ENCODE measurements at regions not wholly inside any gene's neighbourhood (a gene's known extent, or its start where the extent isn't known, plus 50 kb on each side); places are given as distances from the start of the nearest gene placed in this dataset.

- Histone ChIP-seq H3K4me3 (ENCODE audit: low read depth, low read length) (no peak overlapping the region), H3K27me3 (ENCODE audit: insufficient read depth, low read depth, severe bottlenecking) (no peaks in the 10 kb centered on the region), H3K27ac (no peak overlapping the region), H3K9me3 (ENCODE audit: severe bottlenecking) (no peaks in the 10 kb centered on the region), H3K36me3 (no peaks in the 10 kb centered on the region)
- no peak for DNase-seq
- TF ChIP-seq, protein P1, sequence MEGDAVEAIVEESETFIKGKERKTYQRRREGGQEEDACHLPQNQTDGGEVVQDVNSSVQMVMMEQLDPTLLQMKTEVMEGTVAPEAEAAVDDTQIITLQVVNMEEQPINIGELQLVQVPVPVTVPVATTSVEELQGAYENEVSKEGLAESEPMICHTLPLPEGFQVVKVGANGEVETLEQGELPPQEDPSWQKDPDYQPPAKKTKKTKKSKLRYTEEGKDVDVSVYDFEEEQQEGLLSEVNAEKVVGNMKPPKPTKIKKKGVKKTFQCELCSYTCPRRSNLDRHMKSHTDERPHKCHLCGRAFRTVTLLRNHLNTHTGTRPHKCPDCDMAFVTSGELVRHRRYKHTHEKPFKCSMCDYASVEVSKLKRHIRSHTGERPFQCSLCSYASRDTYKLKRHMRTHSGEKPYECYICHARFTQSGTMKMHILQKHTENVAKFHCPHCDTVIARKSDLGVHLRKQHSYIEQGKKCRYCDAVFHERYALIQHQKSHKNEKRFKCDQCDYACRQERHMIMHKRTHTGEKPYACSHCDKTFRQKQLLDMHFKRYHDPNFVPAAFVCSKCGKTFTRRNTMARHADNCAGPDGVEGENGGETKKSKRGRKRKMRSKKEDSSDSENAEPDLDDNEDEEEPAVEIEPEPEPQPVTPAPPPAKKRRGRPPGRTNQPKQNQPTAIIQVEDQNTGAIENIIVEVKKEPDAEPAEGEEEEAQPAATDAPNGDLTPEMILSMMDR (IDR thresholded peaks at IDR 0.05; ENCODE audit: low read depth, low read length): no peak
Observed at GRCh38 chr2:144230033-144230432, 289.9 kb downstream of the ZEB2 start.

DNA sequence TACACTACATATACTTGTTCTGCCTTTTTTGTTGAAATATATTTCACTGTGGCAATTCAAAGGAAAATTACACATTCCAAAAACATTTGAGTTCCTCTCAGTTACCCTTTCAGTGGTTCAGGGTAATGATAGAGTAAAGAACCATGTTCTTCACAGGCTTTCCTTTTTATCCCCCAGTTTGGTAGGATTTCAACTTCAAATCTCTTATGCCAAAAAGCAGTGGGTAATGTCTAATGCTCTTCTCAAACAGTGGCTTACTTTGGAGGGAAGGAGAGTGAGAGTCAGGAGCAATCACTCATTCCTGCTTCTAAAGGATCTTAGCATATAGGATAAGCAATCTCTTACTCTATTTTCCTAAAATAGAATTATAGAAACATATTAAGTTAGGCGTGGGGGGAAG is 290.6 kb downstream of the ZEB2 start:
- H3K9me3 ChIP-seq (ENCODE audit: severe bottlenecking): no peaks in the 10 kb centered on the region
- no peak overlapping the region for H3K27ac ChIP-seq
- no peaks in the 10 kb centered on the region for H3K27me3 ChIP-seq (ENCODE audit: insufficient read depth, low read depth, severe bottlenecking)
- TF ChIP-seq, protein P1 (IDR thresholded peaks at IDR 0.05; ENCODE audit: low read depth, low read length): no peak
- DNase-seq: no peak
- H3K4me3 ChIP-seq (ENCODE audit: low read depth, low read length): no peak overlapping the region
- H3K36me3 ChIP-seq: no peaks in the 10 kb centered on the region

DNA sequence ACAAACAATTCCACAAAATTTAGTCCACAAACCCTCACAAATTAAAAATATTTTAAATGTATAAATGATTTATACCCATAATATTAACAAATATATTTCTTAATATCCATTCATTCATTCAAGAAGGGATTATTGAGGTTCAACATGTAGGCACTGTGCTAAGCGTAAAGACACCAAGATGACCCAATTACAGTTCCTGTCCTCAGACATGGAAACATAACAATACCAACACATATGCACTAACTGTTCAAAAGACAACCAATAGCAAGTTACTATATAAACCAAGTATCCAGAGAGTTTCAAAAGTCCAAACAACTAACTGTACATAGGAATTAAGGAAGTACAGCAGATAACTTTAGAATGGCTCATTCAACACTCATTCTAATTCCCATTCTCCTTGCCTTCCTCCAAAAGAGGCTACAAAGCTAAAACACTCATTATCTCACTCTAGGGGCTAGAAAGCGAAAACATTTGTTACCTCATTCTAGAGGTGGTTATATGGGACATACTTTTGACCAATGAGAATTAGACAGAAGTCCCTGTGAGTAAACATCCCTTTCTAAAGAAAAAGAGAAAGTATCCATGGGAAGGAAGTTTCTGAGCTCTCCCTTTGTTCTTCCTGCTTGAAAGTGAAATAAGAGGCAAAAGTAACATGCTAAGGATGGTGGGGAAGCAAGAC is 292.4 kb downstream of the ZEB2 start:
- Histone ChIP-seq H3K27ac (no peak overlapping the region), H3K36me3 (no peaks in the 10 kb centered on the region), H3K4me3 (ENCODE audit: low read depth, low read length) (no peak overlapping the region), H3K27me3 (ENCODE audit: insufficient read depth, low read depth, severe bottlenecking) (no peaks in the 10 kb centered on the region), H3K9me3 (ENCODE audit: severe bottlenecking) (no peaks in the 10 kb centered on the region)
- TF ChIP-seq, protein P1 (IDR thresholded peaks at IDR 0.05; ENCODE audit: low read depth, low read length): no peak
- no peak for DNase-seq

- no peak for DNase-seq
- no peaks in the 10 kb centered on the region for H3K36me3 ChIP-seq
- H3K4me3 ChIP-seq (ENCODE audit: low read depth, low read length): no peak overlapping the region
- H3K27me3 ChIP-seq (ENCODE audit: insufficient read depth, low read depth, severe bottlenecking): no peaks in the 10 kb centered on the region
- no peaks in the 10 kb centered on the region for H3K9me3 ChIP-seq (ENCODE audit: severe bottlenecking)
- H3K27ac ChIP-seq: no peak overlapping the region
- TF ChIP-seq, protein P1 (IDR thresholded peaks at IDR 0.05; ENCODE audit: low read depth, low read length): no peak
Observed at GRCh38 chr2:144225076-144225475, 294.8 kb downstream of the ZEB2 start.

DNA sequence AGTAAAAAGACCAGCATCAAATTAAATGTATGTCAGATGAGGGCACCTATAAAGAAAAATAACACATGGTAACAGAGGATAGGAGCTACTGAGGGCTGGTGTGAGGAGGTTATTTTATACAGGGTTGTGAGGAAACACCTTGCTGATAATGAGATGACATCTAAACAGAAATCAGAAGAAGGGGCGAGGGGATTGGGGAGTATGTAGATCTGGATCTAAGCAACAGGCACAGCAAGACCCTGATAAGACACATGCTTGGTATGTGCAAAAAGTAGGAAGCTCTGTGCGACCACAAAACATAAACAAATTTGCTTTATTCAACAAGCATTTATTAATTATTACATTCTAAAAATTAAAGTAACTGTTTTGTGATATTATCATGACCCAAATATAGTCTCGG is 295.4 kb downstream of the ZEB2 start:
- Histone ChIP-seq H3K27me3 (ENCODE audit: insufficient read depth, low read depth, severe bottlenecking) (no peaks in the 10 kb centered on the region), H3K27ac (no peak overlapping the region), H3K4me3 (ENCODE audit: low read depth, low read length) (no peak overlapping the region), H3K36me3 (no peaks in the 10 kb centered on the region), H3K9me3 (ENCODE audit: severe bottlenecking) (no peaks in the 10 kb centered on the region)
- no peak for DNase-seq
- TF ChIP-seq, protein P1 (IDR thresholded peaks at IDR 0.05; ENCODE audit: low read depth, low read length): no peak

DNA sequence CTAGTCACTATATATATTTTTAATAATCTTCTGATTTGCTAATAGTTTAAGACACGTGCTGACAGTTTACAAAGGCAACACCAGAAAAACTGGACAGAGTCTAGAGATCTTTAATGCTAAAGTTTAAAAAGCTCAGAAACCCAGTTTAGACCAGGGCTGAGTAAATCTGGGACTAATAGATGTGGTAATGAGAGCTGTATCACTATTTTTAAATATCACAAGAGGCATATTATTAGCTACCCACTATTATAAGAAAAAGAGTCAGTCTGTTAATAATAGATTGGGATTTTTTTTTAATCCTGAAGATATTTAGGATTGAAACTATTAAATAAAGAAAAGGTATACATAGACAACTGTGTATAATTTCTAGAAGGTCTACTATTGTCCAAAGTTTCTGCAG is 299.9 kb downstream of the ZEB2 start:
- DNase-seq: no peak
- Histone ChIP-seq H3K36me3 (no peaks in the 10 kb centered on the region), H3K9me3 (ENCODE audit: severe bottlenecking) (no peaks in the 10 kb centered on the region), H3K27ac (no peak overlapping the region), H3K4me3 (ENCODE audit: low read depth, low read length) (no peak overlapping the region), H3K27me3 (ENCODE audit: insufficient read depth, low read depth, severe bottlenecking) (no peaks in the 10 kb centered on the region)
- TF ChIP-seq, protein P1 (IDR thresholded peaks at IDR 0.05; ENCODE audit: low read depth, low read length): no peak

Data from WERI-Rb-1 (cell line).